Endothelial cell of umbilical vein (primary cell): ENCODE measurements at regions not wholly inside any gene's neighbourhood (a gene's known extent, or its start where the extent isn't known, plus 50 kb on each side); places are given as distances from the start of the nearest gene placed in this dataset.

Experiments
- BruUV-seq: library from RNA; stranded (reverse); fragments of 400-500 nt; replicated peaks from 2 replicates; lab custom pipeline; 2021; lab: Mats Ljungman, UMichigan
- CTCF ChIA-PET: fragments of 300-600, 350-600 bp; sonication (Branson Sonifier 250); formaldehyde crosslinking; loops from one replicate; lab custom pipeline; 2021; ENCODE audit warnings: antibody characterized with exemption, inconsistent platforms; lab: Charles Lee
- POLR2A ChIA-PET: fragments of 300-600, 350-600 bp; sonication (Branson Sonifier 250); formaldehyde crosslinking; loops from one replicate; lab custom pipeline; 2021; ENCODE audit warnings: antibody characterized with exemption, inconsistent platforms; lab: Charles Lee
- DNase-seq: peaks from one replicate; pipeline ENCODE4 v3.0.0-alpha.2; 2011; ENCODE audit warnings: low read depth, low spot score
- FAIRE-seq: peaks from 2 replicates; lab custom pipeline; 2011; peaks lifted over from hg19 to GRCh38; lab: Jason Lieb, UNC
- H2AFZ ChIP-seq: 2 replicates; pipeline ENCODE4 v1.6.0; 2012; ENCODE audit warnings: low read depth, low read length, control low read depth, inconsistent platforms
- H3K27ac ChIP-seq: 2 replicates; pipeline ENCODE4 v1.5.1; 2011; ENCODE audit warnings: low read depth, mild to moderate bottlenecking, control low read depth, low read length, moderate library complexity; ENCODE audit not compliant: insufficient read depth
- H3K27me3 ChIP-seq, 2 experiments: 2 replicates each; pipeline versions ENCODE4 v1.6.0 to v1.6.1; 2011; ENCODE audit warnings: low read length in 2 of 2, mixed read lengths in 1 of 2; ENCODE audit not compliant: control insufficient read depth in 2 of 2, insufficient read depth in 2 of 2
- H3K36me3 ChIP-seq, 2 experiments: 2 replicates in 1 of 2; 3 replicates in 1 of 2; pipeline ENCODE4 v1.5.1; 2011; ENCODE audit warnings: low read length in 2 of 2, mild to moderate bottlenecking in 1 of 2, moderate library complexity in 1 of 2; ENCODE audit not compliant: control insufficient read depth in 2 of 2, insufficient read depth in 2 of 2; ENCODE audit errors: extremely low read depth in 1 of 2
- H3K4me1 ChIP-seq: 3 replicates; pipeline ENCODE4 v1.5.1; 2011; ENCODE audit warnings: mild to moderate bottlenecking, low read length; ENCODE audit not compliant: control insufficient read depth, insufficient read depth; ENCODE audit errors: extremely low read depth
- H3K4me2 ChIP-seq: 2 replicates; pipeline ENCODE4 v1.6.1; 2011; ENCODE audit warnings: low read length, control low read depth, mixed read lengths; ENCODE audit not compliant: insufficient read depth
- H3K4me3 ChIP-seq, 3 experiments: fragments of 200-600 bp in 1 of 3; sonication (generic), shearing (Covaris generic) in 1 of 3; replicated peaks in 1 of 3; 2 replicates each; pipeline ENCODE4 v1.5.1; 2011 to 2016; ENCODE audit warnings: control low read depth in 3 of 3, low read length in 3 of 3, mild to moderate bottlenecking in 2 of 3, inconsistent platforms in 1 of 3, low read depth in 1 of 3, moderate library complexity in 1 of 3; ENCODE audit not compliant: insufficient read depth in 1 of 3
- H3K79me2 ChIP-seq: 2 replicates; pipeline ENCODE4 v1.6.0; 2012; ENCODE audit warnings: low read length, inconsistent platforms; ENCODE audit not compliant: control insufficient read depth, insufficient read depth
- H3K9ac ChIP-seq: replicated peaks from 2 replicates; pipeline ENCODE3; 2011; ENCODE audit warnings: low read length, control low read depth; ENCODE audit not compliant: insufficient read depth; ENCODE audit errors: extremely low read depth
- H3K9me1 ChIP-seq: replicated peaks from 3 replicates; pipeline ENCODE4 v1.6.0; 2011; ENCODE audit warnings: mild to moderate bottlenecking, low read length; ENCODE audit not compliant: control insufficient read depth, insufficient read depth; ENCODE audit errors: extremely low read depth
- H3K9me3 ChIP-seq: replicated peaks from 2 replicates; pipeline ENCODE4 v1.5.1; 2012; ENCODE audit warnings: low read length, inconsistent platforms; ENCODE audit not compliant: control insufficient read depth, insufficient read depth
- H4K20me1 ChIP-seq: replicated peaks from 2 replicates; pipeline ENCODE3; 2011; ENCODE audit warnings: mild to moderate bottlenecking, low read length; ENCODE audit not compliant: control insufficient read depth, insufficient read depth; ENCODE audit errors: extremely low read depth
- FOS ChIP-seq: IDR thresholded peaks from 2 replicates; pipeline ENCODE4 v1.6.1; 2011; ENCODE audit warnings: mild to moderate bottlenecking, low read length, moderate library complexity, borderline replicate concordance; ENCODE audit not compliant: insufficient read depth
- JUN ChIP-seq: IDR thresholded peaks from 2 replicates; pipeline ENCODE4 v1.6.1; 2011; ENCODE audit warnings: borderline replicate concordance, low read depth; ENCODE audit not compliant: insufficient read length, insufficient read depth
- MYC ChIP-seq: IDR thresholded peaks from one replicate; pipeline ENCODE4 v1.6.1; 2011; ENCODE audit warnings: mild to moderate bottlenecking, low read depth, low read length
- POLR2A ChIP-seq: IDR thresholded peaks from 2 replicates; pipeline ENCODE4 v1.6.1; 2012; ENCODE audit warnings: low read depth, mild to moderate bottlenecking, control low read depth, low read length
- dilution Hi-C: fragments of 300-500 bp; cut with MboI; formaldehyde crosslinking; loops from one replicate; pipeline ENCODE4 v1.15.0; 2019; ENCODE audit warnings: low sequenced_read_pairs; ENCODE audit not compliant: extremely low pct_ligation_motif_present
- intact Hi-C: fragments of 100-400 bp; cut with micrococcal nuclease; formaldehyde crosslinking; loops from one replicate; pipeline ENCODE4 v1.10.0; 2022
- TF ChIP-seq, protein P1 (sequence below): IDR thresholded peaks from 2 replicates; pipeline ENCODE4 v1.6.1; 2011; ENCODE audit not compliant: insufficient read depth, insufficient read length

GRCh38 chrX:115970718-115971117, 199.8 kb upstream of the AGTR2 start:
- H3K9me3 ChIP-seq, result no peaks in the 10 kb centered on the region
- no peaks in the 10 kb centered on the region for H4K20me1 ChIP-seq
- CTCF ChIA-PET, result no interaction called here
- H3K27ac ChIP-seq, result no peak overlapping the region
- H3K9me1 ChIP-seq, result no peaks in the 10 kb centered on the region
- no peak overlapping the region for H2AFZ ChIP-seq
- H3K27me3 ChIP-seq, result no peaks in the 10 kb centered on the region
- TF ChIP-seq, protein P1, sequence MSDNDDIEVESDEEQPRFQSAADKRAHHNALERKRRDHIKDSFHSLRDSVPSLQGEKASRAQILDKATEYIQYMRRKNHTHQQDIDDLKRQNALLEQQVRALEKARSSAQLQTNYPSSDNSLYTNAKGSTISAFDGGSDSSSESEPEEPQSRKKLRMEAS, result no peak
- TF ChIP-seq JUN, result no peak
- no peak for TF ChIP-seq POLR2A
- no peak for TF ChIP-seq FOS
- TF ChIP-seq MYC, result no peak
- no TSS peak for BruUV-seq
- H3K79me2 ChIP-seq, result no peaks in the 10 kb centered on the region
- no peak for DNase-seq
- no peak overlapping the region for H3K9ac ChIP-seq
- H3K4me2 ChIP-seq, result no peak overlapping the region
- H3K4me1 ChIP-seq, result no peaks in the 10 kb centered on the region
- no peaks in the 10 kb centered on the region for H3K36me3 ChIP-seq
- POLR2A ChIA-PET, result no interaction called here
- no peak for FAIRE-seq
- H3K4me3 ChIP-seq, result no peak overlapping the region
- intact Hi-C loops, result no loop called here
- dilution Hi-C loops, result no loop called here

- FAIRE-seq (no peak), DNase-seq (no peak)
- H3K9ac ChIP-seq, result no peak overlapping the region
- TF ChIP-seq, protein P1, result no peak
- ChIA-PET POLR2A (no interaction called here), CTCF (no interaction called here)
- H3K27ac ChIP-seq, result no peak overlapping the region
- H3K27me3 ChIP-seq, result no peaks in the 10 kb centered on the region
- H3K4me2 ChIP-seq, result no peak overlapping the region
- no peak overlapping the region for H2AFZ ChIP-seq
- H3K4me1 ChIP-seq, result no peaks in the 10 kb centered on the region
- dilution Hi-C loops, result no loop called here
- no peaks in the 10 kb centered on the region for H3K36me3 ChIP-seq
- no peak overlapping the region for H3K4me3 ChIP-seq
- no TSS peak for BruUV-seq
- H4K20me1 ChIP-seq, result no peaks in the 10 kb centered on the region
- intact Hi-C loops, result no loop called here
- H3K9me3 ChIP-seq, result no peaks in the 10 kb centered on the region
- no peaks in the 10 kb centered on the region for H3K9me1 ChIP-seq
- no peaks in the 10 kb centered on the region for H3K79me2 ChIP-seq
These were observed 197.8 kb upstream of the AGTR2 start for GRCh38 chrX:115972717-115973116.
